Brain microvascular endothelial cell (primary cell): ENCODE measurements at regions not wholly inside any gene's neighbourhood (a gene's known extent, or its start where the extent isn't known, plus 50 kb on each side); places are given as distances from the start of the nearest gene placed in this dataset.
A peak's percentile ranks its signal among the peaks of the same experiment; 100 is the strongest.

Experiments used
- DNase-seq: peaks from one replicate; pipeline ENCODE4 v3.0.0-alpha.2; 2020
- H3K27ac ChIP-seq: fragments of 250-450 bp; sonication (Bioruptor Pico); 2 replicates; pipeline ENCODE4 v1.5.1; 2020; ENCODE audit warnings: mild to moderate bottlenecking, moderate library complexity
- H3K27me3 ChIP-seq: fragments of 250-450 bp; sonication (Bioruptor Pico); replicated peaks from 2 replicates; pipeline ENCODE4 v1.5.1; 2020; ENCODE audit warnings: mild to moderate bottlenecking
- H3K36me3 ChIP-seq: fragments of 250-450 bp; sonication (Bioruptor Pico); replicated peaks from 2 replicates; pipeline ENCODE4 v1.5.1; 2020; ENCODE audit warnings: mild to moderate bottlenecking
- H3K4me3 ChIP-seq: 2 replicates; pipeline ENCODE4 v1.5.1; 2011; ENCODE audit warnings: low read depth, mild to moderate bottlenecking, control low read depth, low read length, moderate library complexity
- CTCF ChIP-seq: IDR thresholded peaks from 2 replicates; pipeline ENCODE4 v1.5.1; 2011; ENCODE audit warnings: low read depth, mild to moderate bottlenecking, moderate library complexity, low read length, control low read depth, inconsistent platforms; ENCODE audit errors: missing control alignments
- in situ Hi-C: cut with HindIII; loops from 2 replicates; pipeline ENCODE4 v1.10.0; 2017; ENCODE audit warnings: low sequenced_read_pairs, low pct_ligation_motif_present

GRCh38 chr5:39794513-39795210 lies 369.9 kb upstream of the DAB2 start:
- in situ Hi-C loops: no loop called here
- Histone ChIP-seq H3K36me3 (no peaks in the 10 kb centered on the region), H3K4me3 (no peak overlapping the region), H3K27ac (peak overlapping the region; percentile 6), H3K27me3 (no peaks in the 10 kb centered on the region)
- DNase-seq: peak; percentile 69
- no peak for TF ChIP-seq CTCF

GRCh38 chr5:39785410-39785809 lies 360.6 kb upstream of the DAB2 start:
- H3K4me3 ChIP-seq: no peak overlapping the region
- in situ Hi-C loops: no loop called here
- no peaks in the 10 kb centered on the region for H3K27me3 ChIP-seq
- no peaks in the 10 kb centered on the region for H3K36me3 ChIP-seq
- no peak for TF ChIP-seq CTCF
- no peak for DNase-seq
- H3K27ac ChIP-seq: no peak overlapping the region

- TF ChIP-seq CTCF: no peak
- Histone ChIP-seq H3K36me3 (no peaks in the 10 kb centered on the region), H3K27me3 (no peaks in the 10 kb centered on the region), H3K4me3 (no peak overlapping the region), H3K27ac (no peak overlapping the region)
- in situ Hi-C loops: no loop called here
- no peak for DNase-seq
Observed at GRCh38 chr5:39783756-39784421, 359.1 kb upstream of the DAB2 start.

- in situ Hi-C loops: no loop called here
- DNase-seq: peak; percentile 26
- Histone ChIP-seq H3K36me3 (no peaks in the 10 kb centered on the region), H3K27ac (no peak overlapping the region), H3K27me3 (no peaks in the 10 kb centered on the region), H3K4me3 (no peak overlapping the region)
- TF ChIP-seq CTCF: no peak
Observed at GRCh38 chr5:39780347-39780746, 355.6 kb upstream of the DAB2 start.

- no peak for TF ChIP-seq CTCF
- DNase-seq: no peak
- Histone ChIP-seq H3K27ac (no peak overlapping the region), H3K27me3 (no peaks in the 10 kb centered on the region), H3K36me3 (no peaks in the 10 kb centered on the region), H3K4me3 (no peak overlapping the region)
- in situ Hi-C loops: no loop called here
Observed at GRCh38 chr5:39779831-39780230, 355.1 kb upstream of the DAB2 start.

GRCh38 chr5:39775797-39776365 lies 351.1 kb upstream of the DAB2 start:
- Histone ChIP-seq H3K4me3 (no peak overlapping the region), H3K27me3 (no peaks in the 10 kb centered on the region), H3K36me3 (no peaks in the 10 kb centered on the region), H3K27ac (peak overlapping the region; percentile 41)
- in situ Hi-C loops: no loop called here
- DNase-seq: no peak
- no peak for TF ChIP-seq CTCF
